Activated T-cell treated with anti-CD3 and anti-CD28 coated beads for 4 hours (primary cell): ENCODE measurements at regions not wholly inside any gene's neighbourhood (a gene's known extent, or its start where the extent isn't known, plus 50 kb on each side); places are given as distances from the start of the nearest gene placed in this dataset.
"Not testable (repeated sequence)": the region's sequence is repeated elsewhere in the genome, so short reads cannot be mapped to it uniquely, and the experiment has no call there.

Experiments used
- DNase-seq: peaks from one replicate; pipeline ENCODE4 v3.0.0-alpha.2; 2020

DNA sequence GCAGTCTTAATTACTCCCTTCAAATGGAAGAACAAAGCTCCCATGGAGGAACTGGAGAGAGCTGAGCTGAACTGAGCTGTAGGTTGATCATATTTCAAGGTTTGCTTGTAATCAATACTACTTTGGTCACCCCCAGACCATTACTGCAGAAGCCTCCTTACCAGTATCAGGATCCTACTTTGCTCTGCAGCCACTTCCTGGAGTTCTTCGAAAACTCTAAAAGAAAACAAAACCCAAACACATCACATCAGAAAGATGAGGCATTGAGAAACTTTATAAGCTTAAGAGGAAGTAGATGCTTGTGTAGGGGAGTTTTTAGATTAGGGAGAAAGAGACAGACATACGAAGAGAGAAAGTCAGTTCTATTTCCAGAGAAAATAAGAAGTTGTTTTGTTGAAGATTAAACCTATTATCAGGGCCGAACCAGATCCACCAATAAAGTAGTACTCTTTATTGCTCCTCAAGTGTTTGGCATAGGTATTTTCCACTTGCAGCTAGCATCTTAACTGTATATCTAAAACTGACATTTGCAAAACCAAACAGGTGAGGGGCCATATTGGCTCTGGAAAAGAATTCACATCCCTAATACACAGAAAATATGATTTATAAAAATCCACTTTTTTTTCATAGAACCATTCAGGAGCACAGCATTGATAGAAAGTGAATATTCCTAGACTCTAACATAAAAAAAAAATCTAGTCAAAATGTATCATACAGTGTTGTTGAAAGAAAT lies 166.9 kb upstream of the KLF7 start:
- no peak for DNase-seq

DNA sequence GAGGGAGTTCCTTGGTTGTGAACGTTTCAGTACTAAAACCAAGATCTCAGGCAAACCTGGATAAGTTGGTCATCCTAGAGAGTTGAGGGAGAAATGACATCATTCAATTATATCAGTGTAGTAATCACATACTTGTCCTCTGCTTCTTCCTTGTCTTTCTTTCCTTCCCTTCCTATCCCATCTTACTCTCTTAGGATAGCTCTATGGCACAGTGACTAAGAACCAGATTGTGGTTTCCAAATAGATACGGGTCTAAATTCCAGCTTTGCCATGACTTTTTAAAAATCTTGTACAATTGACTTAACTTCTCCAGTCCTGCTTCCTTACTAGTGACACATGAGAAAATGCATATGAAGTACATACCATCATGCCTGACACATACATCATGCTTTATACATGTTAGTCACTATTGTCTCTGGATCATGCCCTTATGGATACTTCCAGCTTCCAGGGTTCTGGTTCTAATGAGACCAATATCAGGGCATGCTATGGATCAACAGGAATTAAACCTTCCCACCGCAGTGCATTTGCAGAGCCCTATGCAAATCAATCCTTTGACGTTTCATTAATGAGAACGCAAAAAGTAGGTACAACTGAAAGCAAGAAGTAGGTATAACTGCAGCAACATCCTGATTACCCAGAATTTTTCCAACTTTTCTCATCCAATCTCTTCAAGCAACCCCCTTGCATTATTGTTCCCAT lies 168.0 kb upstream of the KLF7 start:
- no peak for DNase-seq

DNA sequence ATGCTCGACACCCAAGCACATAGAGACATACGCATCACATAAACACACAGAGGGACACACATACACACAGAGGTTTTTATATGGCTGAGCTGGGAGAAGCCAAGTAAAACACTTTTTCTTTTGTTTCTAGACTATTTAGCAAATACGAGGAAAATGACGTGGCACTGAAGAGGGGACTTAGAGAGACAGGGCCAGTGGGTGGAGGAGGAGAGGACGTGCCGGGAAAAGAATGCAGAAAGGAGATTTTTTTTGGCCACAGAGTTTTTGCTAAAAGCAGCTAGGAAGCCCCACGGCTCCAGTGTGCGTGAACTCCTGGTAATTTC lies 168.5 kb upstream of the KLF7 start:
- no peak for DNase-seq

DNA sequence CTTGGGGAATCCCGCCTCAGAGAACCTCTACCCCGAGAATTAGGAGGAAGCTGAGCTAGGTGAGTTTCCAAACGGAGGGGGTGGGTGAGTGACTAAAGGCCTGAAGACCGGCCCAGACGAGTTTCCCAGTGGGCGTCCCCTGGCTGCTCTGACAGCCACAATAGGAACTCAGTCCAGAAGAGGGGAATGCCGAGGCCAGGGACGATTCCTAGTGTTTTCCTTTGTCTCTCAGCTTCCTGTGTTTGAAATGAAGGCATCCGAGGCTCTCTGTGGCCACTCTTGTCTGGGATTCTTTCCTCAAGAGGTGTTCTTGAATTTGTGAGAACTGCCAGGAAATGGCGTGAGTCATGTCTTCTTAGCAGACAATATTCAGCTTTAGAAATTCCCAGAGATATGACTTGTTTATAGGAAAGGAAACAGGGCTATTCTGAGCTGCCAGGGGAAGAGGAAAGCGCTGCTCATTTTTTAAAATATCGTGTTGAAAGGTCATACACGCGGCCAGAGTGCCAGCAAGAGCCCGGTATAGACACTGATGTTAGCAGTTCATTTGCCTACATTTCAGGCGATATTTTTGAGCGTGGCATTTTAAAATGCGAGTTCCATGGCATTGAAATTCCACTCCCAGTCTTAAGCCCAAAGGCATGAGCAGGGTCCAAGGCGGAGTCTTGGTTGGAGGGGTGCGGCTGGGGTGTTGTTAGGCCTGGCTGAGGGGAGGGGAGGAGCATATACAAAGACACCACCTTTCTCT lies 169.1 kb upstream of the KLF7 start:
- DNase-seq, result no peak

DNA sequence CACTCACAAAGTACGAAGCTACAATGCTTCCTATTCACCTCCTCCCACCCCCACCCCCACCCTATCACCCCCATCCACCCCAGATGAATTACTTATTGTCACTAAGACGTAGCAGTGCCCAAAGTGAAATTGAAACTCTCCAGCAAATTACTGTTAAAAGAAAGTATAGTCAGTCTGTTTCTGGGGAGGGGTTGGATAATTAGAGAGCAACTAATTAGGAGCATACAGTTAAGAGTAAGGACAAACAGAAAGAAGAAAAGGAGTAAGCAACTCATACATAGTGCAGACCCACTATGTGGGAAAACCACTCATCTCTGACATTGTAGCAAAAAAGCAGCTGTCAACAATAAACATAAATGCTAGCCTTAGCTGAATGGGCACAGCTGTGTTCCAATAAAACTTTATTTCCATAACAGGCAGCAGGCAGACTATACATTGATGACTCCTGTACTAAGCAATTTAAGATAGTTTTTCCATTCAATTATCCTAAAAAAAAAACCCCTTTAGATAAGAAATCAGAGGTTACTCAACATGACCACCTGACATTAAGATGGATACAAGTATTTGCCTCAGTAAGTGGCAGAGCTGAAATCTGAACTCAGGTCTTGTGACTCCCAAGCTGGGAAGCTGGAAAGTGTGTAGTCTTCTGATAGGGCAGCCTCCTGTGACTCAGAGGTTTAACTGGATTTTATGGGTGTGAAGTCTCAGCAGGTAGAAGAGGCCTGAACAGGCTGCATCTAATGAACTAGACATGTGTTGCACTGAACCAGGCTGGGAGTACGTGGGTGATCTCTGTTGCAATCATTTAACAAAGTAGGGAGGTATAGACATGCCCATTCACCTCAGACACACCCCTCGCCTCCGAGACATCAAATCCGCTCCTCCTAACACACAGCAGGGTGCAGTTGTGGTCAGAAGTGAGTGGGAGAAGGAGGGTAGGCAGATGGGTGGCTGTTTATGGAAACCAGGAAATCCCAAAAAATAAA lies 171.8 kb upstream of the KLF7 start:
- DNase-seq, result no peak

DNA sequence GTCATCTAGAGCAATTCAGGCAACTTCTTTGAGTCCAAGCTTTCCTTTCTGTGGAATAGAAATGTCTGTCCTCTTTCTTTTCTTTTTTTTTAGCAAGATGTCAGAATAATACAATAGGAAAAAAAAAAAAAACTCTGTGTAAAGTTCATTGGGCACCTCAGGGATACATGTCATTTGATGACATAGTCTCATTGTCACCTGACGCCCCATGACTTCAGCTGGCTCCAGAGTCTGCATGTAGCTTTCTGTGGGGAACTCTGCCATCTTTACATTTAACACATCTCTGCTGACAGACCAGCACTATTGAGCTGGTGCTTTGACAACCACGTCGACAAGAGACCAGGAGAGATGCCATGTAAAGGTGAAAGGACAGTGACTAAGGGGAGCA lies 172.5 kb upstream of the KLF7 start:
- DNase-seq, result no peak

DNA sequence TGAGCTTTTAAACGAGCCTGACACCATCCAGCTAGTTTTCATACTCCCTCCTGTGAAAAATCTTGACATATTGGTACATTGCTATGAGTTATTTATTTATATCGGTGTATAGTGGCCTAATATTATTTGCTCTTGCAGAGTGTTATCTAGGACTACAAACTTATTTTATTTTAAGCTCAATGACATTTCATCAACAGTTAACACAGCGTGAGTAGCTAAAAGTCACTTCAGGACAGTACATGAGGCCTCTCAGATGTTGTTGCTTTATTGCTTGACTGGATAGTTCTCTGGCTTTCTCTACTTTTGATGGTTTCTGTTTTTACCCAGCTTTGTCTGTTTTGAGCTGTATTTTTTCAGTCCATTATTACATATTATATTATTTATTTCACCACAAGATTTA lies 172.9 kb upstream of the KLF7 start:
- DNase-seq, result no peak

DNA sequence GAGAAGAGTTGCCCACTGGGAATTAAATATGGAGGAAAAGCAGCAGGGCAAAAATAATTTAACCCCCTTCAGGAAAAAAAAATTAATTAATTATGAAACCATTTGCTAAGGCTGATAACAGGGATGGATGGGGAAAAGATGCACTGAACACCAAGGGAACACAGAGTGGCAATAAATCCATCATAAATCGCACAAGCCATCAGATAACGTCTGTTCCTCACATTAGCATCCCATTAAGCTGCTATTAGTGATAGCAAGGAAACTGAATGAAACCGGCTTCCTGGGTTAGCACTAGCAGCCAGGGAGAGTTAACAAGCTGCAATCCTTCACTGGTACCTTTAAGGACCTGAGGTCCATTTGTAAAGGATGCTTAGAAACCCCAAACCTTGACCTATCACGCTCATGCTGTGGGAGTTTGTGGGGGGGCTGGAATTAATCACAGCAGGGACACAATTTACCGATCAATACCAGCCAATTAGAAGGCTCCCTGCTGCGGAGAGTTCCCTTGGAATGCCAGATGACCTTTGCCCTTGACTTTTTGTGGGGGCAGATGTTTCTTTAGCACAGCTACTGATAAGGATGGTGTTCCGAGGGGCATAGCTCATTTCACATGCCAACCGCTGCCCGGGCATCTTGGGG lies 175.5 kb upstream of the KLF7 start:
- DNase-seq, result no peak

DNA sequence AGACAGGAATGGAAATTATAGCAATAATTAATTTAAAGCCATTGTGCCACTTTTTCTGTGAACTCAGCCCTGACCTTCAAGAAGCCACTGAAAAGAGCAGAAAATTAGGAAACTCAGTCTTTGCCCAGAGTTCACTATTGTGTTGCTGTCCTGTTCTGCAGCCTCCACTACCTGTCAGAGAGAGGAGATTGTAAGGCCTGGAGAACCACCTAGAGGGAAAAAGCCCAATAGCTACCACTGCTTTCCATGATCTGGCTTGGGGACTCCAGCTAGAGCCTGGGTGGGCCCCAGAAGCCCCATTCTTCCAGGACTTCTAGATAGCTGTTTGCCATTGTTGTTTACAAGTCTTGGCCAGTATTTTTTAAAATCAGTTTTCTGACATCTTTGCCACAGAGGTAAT lies 176.1 kb upstream of the KLF7 start:
- no peak for DNase-seq

DNA sequence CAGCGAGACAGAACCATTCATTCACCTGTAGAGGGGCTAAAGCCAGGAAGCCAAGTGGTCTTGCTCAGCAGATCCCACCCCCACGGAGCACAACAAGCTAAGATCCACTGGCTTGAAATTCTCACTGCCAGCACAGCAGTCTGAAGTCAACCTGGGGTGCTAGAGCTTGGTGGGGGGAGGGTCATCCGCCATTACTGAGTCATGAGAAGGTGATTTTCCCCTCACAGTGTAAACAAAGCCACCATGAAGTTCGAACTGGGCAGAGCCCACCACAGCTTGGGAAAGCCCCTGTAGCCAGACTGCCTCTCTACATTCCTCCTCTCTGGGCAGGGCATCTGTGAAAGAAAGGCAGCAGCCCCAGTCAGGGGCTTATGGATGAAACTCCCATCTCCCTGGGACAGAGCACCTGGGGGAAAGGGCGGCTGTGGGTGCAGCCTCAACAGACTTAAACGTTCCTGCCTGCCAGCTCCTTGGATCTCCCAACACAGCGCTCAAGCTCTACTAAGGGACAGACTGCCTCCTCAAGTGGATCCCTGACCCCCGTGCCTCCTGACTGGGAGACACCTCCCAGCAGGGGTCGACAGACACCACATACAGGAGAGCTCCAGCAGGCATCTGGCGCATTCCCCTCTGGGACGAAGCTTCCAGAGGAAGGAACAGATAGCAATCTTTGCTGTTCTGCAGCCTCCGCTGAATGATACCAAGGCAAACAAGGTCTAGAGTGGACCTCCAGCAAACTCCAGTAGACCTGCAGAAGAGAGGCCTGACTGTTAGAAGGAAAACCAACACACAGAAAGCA lies 179.0 kb upstream of the KLF7 start:
- DNase-seq, result not testable (repeated sequence)

DNA sequence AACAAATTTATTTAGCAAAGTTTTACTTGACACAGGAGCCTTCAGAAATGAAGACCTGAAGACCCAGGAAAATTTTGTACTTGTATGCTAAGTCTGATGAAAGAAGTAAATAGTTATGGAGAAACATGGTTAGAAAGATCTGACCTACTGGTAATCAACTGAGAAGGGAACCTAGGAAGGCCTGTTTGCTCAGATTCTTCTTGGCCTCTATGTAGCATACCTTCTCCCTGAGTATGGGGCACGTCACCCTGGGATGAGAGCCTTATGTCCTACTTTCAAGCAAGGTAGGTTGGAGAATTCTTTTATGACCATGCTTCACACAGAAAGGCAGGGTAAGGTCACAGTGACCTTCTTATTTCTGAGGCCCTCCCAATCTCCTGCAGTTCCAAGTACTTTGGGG lies 178.6 kb upstream of the CREB1 start:
- no peak for DNase-seq

DNA sequence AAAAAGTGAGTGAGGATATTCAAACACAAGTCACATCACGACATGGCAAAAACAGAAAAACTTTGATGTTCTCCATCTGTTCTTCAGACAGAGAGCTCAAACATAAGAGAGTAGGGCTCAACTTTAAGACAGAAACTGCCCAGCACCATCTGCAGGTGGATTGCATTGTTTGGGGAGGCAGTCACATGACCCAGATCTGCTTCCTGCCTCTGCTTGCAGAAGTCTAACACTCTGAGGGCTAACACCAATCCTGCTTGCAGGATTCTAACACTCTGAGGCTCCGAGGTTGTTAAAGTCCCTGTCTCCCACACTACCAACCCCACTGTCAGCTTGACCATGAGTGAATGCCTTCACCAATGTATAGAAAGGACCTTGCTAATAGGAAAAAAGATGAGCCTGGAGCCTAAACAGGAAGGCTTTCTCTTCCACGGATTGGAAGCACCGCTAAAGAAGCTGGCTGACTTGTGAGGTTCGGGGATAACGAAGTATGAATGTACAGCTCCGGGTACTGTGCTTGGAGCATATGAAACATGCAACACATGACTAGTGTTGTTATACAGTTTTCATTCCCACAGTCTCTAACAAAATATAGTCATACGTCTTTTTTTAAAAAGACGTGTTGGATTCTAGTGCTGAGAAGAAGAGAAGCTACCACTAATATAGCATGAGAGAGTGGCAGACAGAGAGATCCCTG lies 176.6 kb upstream of the CREB1 start:
- DNase-seq, result no peak

DNA sequence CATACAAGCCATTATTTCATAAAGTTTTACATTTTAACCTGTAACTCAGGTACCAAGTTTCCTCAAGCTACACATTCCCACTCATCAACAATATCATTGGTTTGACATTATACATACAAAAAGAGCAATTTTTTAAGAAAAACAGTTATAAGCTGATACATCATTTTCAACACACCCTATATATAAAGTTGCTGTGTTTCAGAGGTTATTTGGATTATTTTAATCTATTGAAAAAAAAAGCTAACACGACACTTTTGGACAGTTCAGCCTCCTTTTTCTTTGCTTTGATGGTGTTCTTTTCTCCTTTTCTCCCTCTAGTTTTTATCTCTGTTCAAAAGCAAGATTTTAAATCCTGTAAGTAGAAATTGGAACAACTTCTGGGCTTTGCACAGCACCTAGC lies 175.9 kb upstream of the CREB1 start:
- no peak for DNase-seq

DNA sequence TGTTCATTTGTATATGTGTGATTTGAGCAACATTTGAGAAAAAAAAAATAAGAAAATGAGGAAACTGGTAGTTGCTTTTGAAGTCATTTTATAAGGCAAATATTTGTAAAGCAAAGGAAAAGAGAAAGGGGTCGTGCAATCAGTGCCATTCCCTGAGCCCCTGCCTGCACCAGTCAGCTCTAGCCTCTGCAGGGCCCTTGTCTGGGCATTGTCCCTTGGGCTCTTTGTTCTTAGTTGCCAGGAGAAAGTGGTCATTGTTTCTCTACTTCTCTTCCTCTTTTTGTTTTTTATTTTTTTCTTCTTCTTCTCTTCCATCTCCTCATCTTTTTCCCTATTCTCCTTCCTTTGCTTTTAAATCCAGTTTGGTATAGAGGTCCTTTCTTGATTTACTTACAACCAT lies 175.3 kb upstream of the CREB1 start:
- DNase-seq, result no peak

DNA sequence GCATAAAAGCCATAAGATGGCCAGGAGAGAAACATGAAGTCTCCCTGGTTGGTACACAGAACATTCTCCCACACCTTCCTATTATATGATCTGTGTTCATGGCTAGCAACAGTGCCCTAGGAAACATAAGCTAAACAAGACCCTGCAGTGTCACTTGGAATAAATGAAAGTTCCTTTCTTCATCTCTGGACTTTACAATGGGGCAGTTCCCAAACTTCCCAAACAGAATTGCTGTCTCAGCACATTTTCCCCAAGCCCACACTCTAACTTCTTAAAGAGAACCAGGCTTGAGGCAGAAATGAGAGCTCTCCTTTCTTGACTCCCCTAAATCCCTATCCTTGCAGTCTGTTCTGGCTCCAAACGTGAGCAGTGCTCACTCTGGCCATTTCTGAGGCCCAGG lies 173.2 kb upstream of the CREB1 start:
- no peak for DNase-seq

DNA sequence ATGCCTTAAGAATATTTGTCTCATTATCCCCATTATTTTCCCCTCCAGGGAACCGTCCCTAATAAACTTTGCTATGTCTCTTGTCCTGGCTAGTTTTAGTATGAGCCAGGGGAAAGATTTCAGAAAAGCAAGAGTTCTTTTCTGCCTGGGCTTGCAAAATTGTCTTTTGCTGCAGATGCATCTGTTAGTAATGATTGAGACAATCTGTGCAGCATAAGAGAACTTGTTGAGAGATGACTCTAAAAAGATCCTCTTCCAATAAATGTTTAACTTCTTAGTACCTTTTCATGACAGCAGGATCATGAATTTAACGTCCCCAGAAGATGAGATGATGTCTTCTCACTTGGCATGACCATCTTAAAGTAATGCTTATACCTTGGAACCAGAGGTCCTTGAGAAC lies 172.5 kb upstream of the CREB1 start:
- DNase-seq, result no peak

DNA sequence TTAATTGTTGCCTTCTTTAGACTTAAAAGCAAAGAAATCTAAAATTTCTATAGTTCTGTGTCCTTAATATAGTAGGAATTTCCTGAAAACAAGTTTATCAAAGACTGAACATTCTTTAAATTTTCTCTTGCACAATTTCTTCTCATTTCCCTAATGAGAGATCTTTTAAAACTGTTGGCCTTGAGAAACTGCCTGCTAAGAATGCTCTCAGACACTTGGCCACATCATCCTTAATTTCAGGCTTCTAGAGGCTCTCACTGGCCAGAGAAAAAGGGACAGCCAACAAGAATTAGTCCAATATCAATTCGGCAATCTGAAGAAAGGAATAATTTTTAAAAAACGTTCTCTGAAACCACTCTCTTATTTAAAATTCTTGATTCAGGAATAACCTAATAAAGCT lies 167.0 kb upstream of the CREB1 start:
- no peak for DNase-seq

DNA sequence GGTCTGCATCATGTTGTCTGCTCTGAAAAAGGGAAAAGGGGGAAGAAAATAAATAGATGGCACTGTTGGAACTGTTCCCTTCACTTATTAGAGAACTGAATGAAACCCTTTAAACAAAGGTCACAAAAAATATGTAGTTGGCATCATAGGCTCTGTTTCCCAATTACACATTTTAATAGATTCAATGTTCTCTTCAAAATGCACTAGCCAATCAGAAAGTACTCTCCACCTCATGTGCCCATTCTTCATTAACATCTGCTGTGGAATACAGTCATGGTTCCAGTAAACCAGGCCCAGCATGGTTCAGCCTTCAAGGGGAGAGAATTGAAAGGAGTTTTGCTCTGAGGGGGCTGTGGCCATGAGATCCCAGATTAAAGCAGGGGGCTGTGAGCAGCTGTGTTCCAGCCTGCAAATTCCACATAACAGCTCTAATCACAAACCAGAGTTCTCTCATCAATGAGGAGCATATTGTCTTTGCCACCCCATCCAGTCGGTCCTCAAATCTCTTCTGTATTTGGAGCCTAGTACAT lies 165.9 kb upstream of the CREB1 start:
- DNase-seq, result no peak

DNA sequence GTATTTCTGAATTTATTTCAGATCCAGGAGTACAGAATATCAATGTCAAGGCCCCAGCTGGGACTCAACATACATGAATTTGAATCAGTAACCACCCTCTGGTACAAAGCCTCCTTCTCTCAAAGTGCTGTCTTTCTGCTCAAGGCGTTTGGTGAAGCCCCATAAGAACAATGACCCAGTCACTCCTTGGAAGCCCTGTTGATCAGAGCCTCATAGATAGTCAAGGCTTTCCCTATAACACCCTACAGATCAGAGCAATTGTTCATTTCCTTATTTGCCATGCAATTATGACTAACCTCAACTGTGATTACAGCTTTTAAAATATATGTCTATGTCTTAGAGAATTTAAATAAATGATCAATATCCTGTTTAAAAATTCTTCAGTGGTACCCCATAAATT lies 159.1 kb upstream of the CREB1 start:
- DNase-seq, result no peak

DNA sequence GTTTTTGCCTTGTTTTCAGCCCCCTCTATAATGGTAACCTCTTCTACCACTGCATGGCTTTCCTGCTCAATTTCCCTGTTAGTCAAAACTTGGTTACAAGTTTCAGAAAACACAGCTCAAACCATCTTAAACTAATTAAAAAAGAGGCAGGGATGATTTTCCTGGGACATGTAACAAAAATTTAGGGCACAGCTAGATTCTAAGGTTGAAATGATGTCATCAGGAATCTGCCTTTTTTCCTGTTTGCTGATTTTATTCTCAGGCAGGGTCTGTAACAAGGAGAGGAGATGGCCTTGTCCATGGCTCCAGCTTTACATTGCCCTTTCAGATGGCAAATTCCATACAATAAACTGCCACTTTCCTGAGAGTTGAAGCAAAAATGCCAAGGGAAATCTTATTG lies 157.9 kb upstream of the CREB1 start:
- DNase-seq, result no peak

DNA sequence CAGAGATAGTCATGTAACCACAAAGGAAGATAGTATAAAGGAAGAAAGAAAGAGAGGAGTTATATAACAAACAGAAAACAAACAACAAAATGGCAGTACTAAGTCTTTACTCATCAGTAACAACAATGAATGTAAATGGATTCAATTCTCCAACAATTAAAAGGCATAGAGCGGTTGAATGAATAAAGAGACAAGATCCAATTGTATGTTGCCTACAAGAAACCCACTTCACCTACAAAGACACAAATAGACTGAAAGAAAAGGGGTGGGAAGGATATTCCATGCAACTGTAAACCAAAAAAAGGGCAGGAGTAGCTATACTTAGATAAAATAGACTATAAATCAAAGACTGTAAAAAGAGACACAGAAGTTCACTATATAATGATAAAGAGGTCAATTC lies 157.3 kb upstream of the CREB1 start:
- no peak for DNase-seq
